ENCODE measurements at regions not wholly inside any gene's neighbourhood (a gene's known extent, or its start where the extent isn't known, plus 50 kb on each side); places are given as distances from the start of the nearest gene placed in this dataset.

DNA sequence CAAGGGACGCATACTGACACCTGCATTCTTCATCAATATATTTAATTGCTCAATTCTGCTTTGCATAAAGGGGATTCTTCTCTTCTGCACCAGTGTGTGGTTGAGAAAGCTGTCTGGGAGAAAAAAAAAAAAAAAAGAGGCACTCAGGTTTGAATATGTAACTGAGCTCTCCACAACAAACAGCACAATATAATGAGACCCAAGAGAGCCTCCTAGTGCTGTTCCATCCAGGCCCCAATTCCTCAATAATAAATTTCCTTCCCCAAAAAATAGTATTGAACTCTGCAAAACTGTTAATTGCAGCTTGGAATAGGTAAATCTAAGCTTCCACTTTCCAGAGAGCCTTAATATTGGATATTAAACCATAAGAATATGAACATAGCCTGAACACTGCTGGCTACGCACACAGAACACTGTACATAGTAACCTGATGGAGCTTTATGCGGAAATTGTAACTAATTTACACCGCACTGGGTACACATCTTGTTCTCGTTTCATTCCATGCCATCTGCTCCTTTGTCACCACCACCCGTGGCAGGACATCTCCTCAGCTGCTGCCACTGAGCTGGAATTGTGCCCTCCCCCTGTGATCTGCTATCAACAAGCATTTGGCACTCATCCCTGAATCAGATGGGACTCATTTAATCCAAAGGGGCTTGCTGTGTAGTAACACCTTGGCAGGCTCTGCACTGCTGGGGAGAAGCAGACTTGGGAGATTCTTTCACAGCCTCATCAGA lies 272.0 kb downstream of the HHIPL2 start:
- H3K4me3 ChIP-seq (ENCODE audit: insufficient read depth, low read depth, low read length), result no peak overlapping the region
- H3K4me3 Mint-ChIP-seq (ENCODE audit: unreplicated experiment), result no peak overlapping the region
- H3K4me1 ChIP-seq (ENCODE audit: insufficient read depth, low read length), result no peaks in the 10 kb centered on the region
- no peaks in the 10 kb centered on the region for H3K36me3 ChIP-seq (ENCODE audit: insufficient read depth, low read length)
- no peak overlapping the region for H3K27ac ChIP-seq (ENCODE audit: low read depth, low read length)
- H3K27me3 ChIP-seq (ENCODE audit: insufficient read depth, low read length), result peaks cover 2% of the 10 kb centered on the region
- TF ChIP-seq, protein P1, sequence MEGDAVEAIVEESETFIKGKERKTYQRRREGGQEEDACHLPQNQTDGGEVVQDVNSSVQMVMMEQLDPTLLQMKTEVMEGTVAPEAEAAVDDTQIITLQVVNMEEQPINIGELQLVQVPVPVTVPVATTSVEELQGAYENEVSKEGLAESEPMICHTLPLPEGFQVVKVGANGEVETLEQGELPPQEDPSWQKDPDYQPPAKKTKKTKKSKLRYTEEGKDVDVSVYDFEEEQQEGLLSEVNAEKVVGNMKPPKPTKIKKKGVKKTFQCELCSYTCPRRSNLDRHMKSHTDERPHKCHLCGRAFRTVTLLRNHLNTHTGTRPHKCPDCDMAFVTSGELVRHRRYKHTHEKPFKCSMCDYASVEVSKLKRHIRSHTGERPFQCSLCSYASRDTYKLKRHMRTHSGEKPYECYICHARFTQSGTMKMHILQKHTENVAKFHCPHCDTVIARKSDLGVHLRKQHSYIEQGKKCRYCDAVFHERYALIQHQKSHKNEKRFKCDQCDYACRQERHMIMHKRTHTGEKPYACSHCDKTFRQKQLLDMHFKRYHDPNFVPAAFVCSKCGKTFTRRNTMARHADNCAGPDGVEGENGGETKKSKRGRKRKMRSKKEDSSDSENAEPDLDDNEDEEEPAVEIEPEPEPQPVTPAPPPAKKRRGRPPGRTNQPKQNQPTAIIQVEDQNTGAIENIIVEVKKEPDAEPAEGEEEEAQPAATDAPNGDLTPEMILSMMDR (IDR thresholded peaks at IDR 0.05; ENCODE audit: insufficient read depth, low read depth, low read length), result no peak
- no peak for TF ChIP-seq EZH2 (IDR thresholded peaks at IDR 0.05; ENCODE audit: insufficient read depth, low read length)
- no peak overlapping the region for H3K4me2 ChIP-seq (ENCODE audit: low read length)
- peaks cover 3% of the 10 kb centered on the region for H3K9me3 ChIP-seq (ENCODE audit: insufficient read depth, low read depth, low read length)
- H4K20me1 ChIP-seq (ENCODE audit: insufficient read depth, low read length), result no peaks in the 10 kb centered on the region
- no peak for FAIRE-seq
- peaks cover 1% of the 10 kb centered on the region for H3K9me3 Mint-ChIP-seq (ENCODE audit: unreplicated experiment)
- H3K79me2 ChIP-seq (ENCODE audit: insufficient read depth, low read length), result no peaks in the 10 kb centered on the region
- DNase-seq (ENCODE audit: low read depth), result no peak
- no peak overlapping the region for H3K9ac ChIP-seq (ENCODE audit: low read length)
- H3K4me1 Mint-ChIP-seq (ENCODE audit: low read depth, unreplicated experiment), result no peaks in the 10 kb centered on the region
- no peak overlapping the region for H3K27ac Mint-ChIP-seq (ENCODE audit: unreplicated experiment)
- no peak overlapping the region for H2AFZ ChIP-seq (ENCODE audit: low read depth, low read length)
- H3K27me3 Mint-ChIP-seq (ENCODE audit: low read depth, unreplicated experiment), result no peaks in the 10 kb centered on the region
- no peaks in the 10 kb centered on the region for H3K36me3 Mint-ChIP-seq (ENCODE audit: low read depth, unreplicated experiment)

DNA sequence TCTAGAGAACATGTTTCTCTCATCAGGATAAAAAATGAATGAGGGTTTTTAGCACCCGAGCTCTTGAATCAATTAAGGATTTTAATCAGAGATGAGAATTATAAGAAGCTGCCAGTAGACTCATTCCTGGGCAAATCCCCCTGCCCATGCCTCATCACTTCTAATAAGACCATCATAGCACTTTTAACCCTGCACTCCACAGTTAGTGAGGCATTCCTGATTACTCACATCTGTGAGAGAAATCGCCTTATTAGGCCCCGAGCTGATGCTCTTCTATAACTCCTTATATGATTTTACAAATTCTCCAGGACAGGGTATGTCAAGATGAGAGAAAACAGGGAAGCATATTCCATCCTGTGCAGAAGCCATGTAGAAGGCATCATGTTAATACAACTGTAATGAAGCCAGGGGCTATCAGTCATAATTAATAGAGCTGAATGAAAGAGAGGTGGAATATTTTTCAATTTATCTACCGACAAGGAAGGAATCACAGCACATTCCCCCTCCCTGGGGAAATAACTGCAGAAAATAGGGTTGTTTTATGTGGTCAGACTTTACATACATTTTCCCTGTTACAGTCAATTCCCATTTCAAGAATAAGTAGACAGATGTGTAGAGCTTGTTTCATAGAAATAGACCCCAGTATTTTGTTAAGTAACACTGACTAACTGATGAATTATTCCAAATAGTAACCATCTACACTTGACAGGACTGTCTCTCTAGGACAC lies 272.7 kb downstream of the HHIPL2 start:
- no peaks in the 10 kb centered on the region for H3K36me3 Mint-ChIP-seq (ENCODE audit: low read depth, unreplicated experiment)
- H3K4me1 ChIP-seq (ENCODE audit: insufficient read depth, low read length), result no peaks in the 10 kb centered on the region
- no peaks in the 10 kb centered on the region for H3K4me1 Mint-ChIP-seq (ENCODE audit: low read depth, unreplicated experiment)
- H3K79me2 ChIP-seq (ENCODE audit: insufficient read depth, low read length), result no peaks in the 10 kb centered on the region
- H3K9ac ChIP-seq (ENCODE audit: low read length), result no peak overlapping the region
- FAIRE-seq, result no peak
- H4K20me1 ChIP-seq (ENCODE audit: insufficient read depth, low read length), result no peaks in the 10 kb centered on the region
- no peaks in the 10 kb centered on the region for H3K27me3 Mint-ChIP-seq (ENCODE audit: low read depth, unreplicated experiment)
- TF ChIP-seq, protein P1 (IDR thresholded peaks at IDR 0.05; ENCODE audit: insufficient read depth, low read depth, low read length), result no peak
- TF ChIP-seq EZH2 (IDR thresholded peaks at IDR 0.05; ENCODE audit: insufficient read depth, low read length), result no peak
- peaks cover 1% of the 10 kb centered on the region for H3K9me3 Mint-ChIP-seq (ENCODE audit: unreplicated experiment)
- no peak overlapping the region for H2AFZ ChIP-seq (ENCODE audit: low read depth, low read length)
- H3K27me3 ChIP-seq (ENCODE audit: insufficient read depth, low read length), result peaks cover 2% of the 10 kb centered on the region
- H3K4me3 Mint-ChIP-seq (ENCODE audit: unreplicated experiment), result no peak overlapping the region
- H3K4me2 ChIP-seq (ENCODE audit: low read length), result no peak overlapping the region
- H3K27ac ChIP-seq (ENCODE audit: low read depth, low read length), result no peak overlapping the region
- no peak for DNase-seq (ENCODE audit: low read depth)
- peaks cover 3% of the 10 kb centered on the region for H3K9me3 ChIP-seq (ENCODE audit: insufficient read depth, low read depth, low read length)
- H3K27ac Mint-ChIP-seq (ENCODE audit: unreplicated experiment), result no peak overlapping the region
- no peak overlapping the region for H3K4me3 ChIP-seq (ENCODE audit: insufficient read depth, low read depth, low read length)
- H3K36me3 ChIP-seq (ENCODE audit: insufficient read depth, low read length), result no peaks in the 10 kb centered on the region
